ENCODE measurements at regions not wholly inside any gene's neighbourhood (a gene's known extent, or its start where the extent isn't known, plus 50 kb on each side); places are given as distances from the start of the nearest gene placed in this dataset.

- H3K9ac ChIP-seq, result no peak overlapping the region
- H3K4me2 ChIP-seq, result no peak overlapping the region
- WGBS (ENCODE audit: low lambda C conversion rate), result 46% methylated on average over 3 of the region's 3 CpGs
- H4K20me1 ChIP-seq (ENCODE audit: insufficient read depth), result no peaks in the 10 kb centered on the region
- no peaks in the 10 kb centered on the region for H3K36me3 ChIP-seq (replicated peaks in 1 of 2; ENCODE audit: control insufficient read depth in 1 of 2, insufficient read depth in 2 of 2, low read length in 1 of 2)
- H3F3A ChIP-seq (replicated peaks; ENCODE audit: insufficient read depth), result no peaks in the 10 kb centered on the region
- H3K27ac ChIP-seq (ENCODE audit: low read depth in 2 of 2, low read length in 1 of 2), result no peak overlapping the region
- H2AFZ ChIP-seq (ENCODE audit: low read depth), result no peak overlapping the region
- TF ChIP-seq GABPA (IDR thresholded peaks at IDR 0.05; ENCODE audit: low read depth) (no peak), RXRA (IDR thresholded peaks at IDR 0.05; ENCODE audit: borderline replicate concordance, low read depth) (no peak), FOSL2 (IDR thresholded peaks at IDR 0.05; ENCODE audit: borderline replicate concordance, low read depth) (no peak), USF2 (IDR thresholded peaks at IDR 0.05; ENCODE audit: borderline replicate concordance, low read depth, low read length) (no peak), REST (IDR thresholded peaks at IDR 0.05; ENCODE audit: low read depth, low read length) (no peak), FOXJ3 (CRISPR knock-in tag; IDR thresholded peaks at IDR 0.05) (no peak), MEF2A (IDR thresholded peaks at IDR 0.05; ENCODE audit: borderline replicate concordance, low read depth) (no peak)
- H3K4me3 ChIP-seq (ENCODE audit: low read depth in 2 of 2, low read length in 1 of 2), result no peak overlapping the region
- ChIA-PET POLR2A (no interaction called here), CTCF (no interaction called here)
- no peak for DNase-seq
- no peaks in the 10 kb centered on the region for H3K9me2 ChIP-seq
- no peaks in the 10 kb centered on the region for H3K9me3 ChIP-seq
- H3K27me3 ChIP-seq (ENCODE audit: insufficient read depth), result no peaks in the 10 kb centered on the region; the same call in 1 of the 2 replicates
- H3K79me2 ChIP-seq (ENCODE audit: insufficient read depth), result no peaks in the 10 kb centered on the region
- H3K4me1 ChIP-seq (ENCODE audit: control insufficient read depth in 1 of 2, insufficient read depth in 2 of 2, low read depth in 1 of 2, low read length in 1 of 2), result no peaks in the 10 kb centered on the region
These were observed 135.7 kb upstream of the SLCO3A1 start for GRCh38 chr15:91717811-91718210.

- TF ChIP-seq NRF1 (IDR thresholded peaks at IDR 0.05; ENCODE audit: low read depth, low read length) (no peak), SMC3 (IDR thresholded peaks at IDR 0.05; ENCODE audit: low read depth, low read length) (no peak), FOXM1 (IDR thresholded peaks at IDR 0.05; ENCODE audit: low read depth) (no peak), RAD21 (IDR thresholded peaks at IDR 0.05; ENCODE audit: low read length) (no peak), FOSL2 (IDR thresholded peaks at IDR 0.05; ENCODE audit: borderline replicate concordance, low read depth) (no peak), EZH2phosphoT487 (IDR thresholded peaks at IDR 0.05; ENCODE audit: borderline replicate concordance, low read depth) (no peak), CHD2 (IDR thresholded peaks at IDR 0.05; ENCODE audit: low read length, partially characterized antibody) (no peak), REST (IDR thresholded peaks at IDR 0.05; ENCODE audit: low read depth, low read length) (no peak), TCF12 (IDR thresholded peaks at IDR 0.05) (no peak), MEF2A (IDR thresholded peaks at IDR 0.05; ENCODE audit: borderline replicate concordance, low read depth) (no peak), IRF3 (IDR thresholded peaks at IDR 0.05; ENCODE audit: low read depth, low read length) (no peak), GATA2 (CRISPR knock-in tag; IDR thresholded peaks at IDR 0.05) (no peak), GABPA (IDR thresholded peaks at IDR 0.05; ENCODE audit: low read depth) (no peak)
These were observed 129.5 kb upstream of the SLCO3A1 start for GRCh38 chr15:91723959-91724358.

More at GRCh38 chr15:91723959-91724358, 129.5 kb upstream of the SLCO3A1 start:
- Histone ChIP-seq H3K4me1 (ENCODE audit: control insufficient read depth in 1 of 2, insufficient read depth in 2 of 2, low read depth in 1 of 2, low read length in 1 of 2) (no peaks in the 10 kb centered on the region), H3K4me3 (ENCODE audit: low read depth in 2 of 2, low read length in 1 of 2) (no peak overlapping the region), H3K27me3 (ENCODE audit: insufficient read depth) (no peaks in the 10 kb centered on the region; the same call in 1 of the 2 replicates), H3F3A (replicated peaks; ENCODE audit: insufficient read depth) (no peaks in the 10 kb centered on the region), H3K27ac (ENCODE audit: low read depth in 2 of 2, low read length in 1 of 2) (no peak overlapping the region), H3K9me2 (no peaks in the 10 kb centered on the region), H4K20me1 (ENCODE audit: insufficient read depth) (no peaks in the 10 kb centered on the region), H3K36me3 (replicated peaks in 1 of 2; ENCODE audit: control insufficient read depth in 1 of 2, insufficient read depth in 2 of 2, low read length in 1 of 2) (no peaks in the 10 kb centered on the region), H3K79me2 (ENCODE audit: insufficient read depth) (no peaks in the 10 kb centered on the region), H2AFZ (ENCODE audit: low read depth) (no peak overlapping the region), H3K9me3 (no peaks in the 10 kb centered on the region), H3K9ac (no peak overlapping the region), H3K4me2 (no peak overlapping the region)
- POLR2A ChIA-PET, result no interaction called here
- WGBS (ENCODE audit: low lambda C conversion rate), result 24% methylated on average over 6 of the region's 6 CpGs
- CTCF ChIA-PET, result interaction anchor here (0.6 to 3.3 kb wide), 4 partner anchors 10 to 130 kb away, joined by 3 to 19 read pairs (median 4); partner anchors contain the start of gene SLCO3A1
- DNase-seq, result no peak
